ENCODE measurements at regions not wholly inside any gene's neighbourhood (a gene's known extent, or its start where the extent isn't known, plus 50 kb on each side); places are given as distances from the start of the nearest gene placed in this dataset.

GRCh38 chr21:36551321-36551720, 71.4 kb upstream of the CLDN14 start (continued):
- TF ChIP-seq, protein P1, sequence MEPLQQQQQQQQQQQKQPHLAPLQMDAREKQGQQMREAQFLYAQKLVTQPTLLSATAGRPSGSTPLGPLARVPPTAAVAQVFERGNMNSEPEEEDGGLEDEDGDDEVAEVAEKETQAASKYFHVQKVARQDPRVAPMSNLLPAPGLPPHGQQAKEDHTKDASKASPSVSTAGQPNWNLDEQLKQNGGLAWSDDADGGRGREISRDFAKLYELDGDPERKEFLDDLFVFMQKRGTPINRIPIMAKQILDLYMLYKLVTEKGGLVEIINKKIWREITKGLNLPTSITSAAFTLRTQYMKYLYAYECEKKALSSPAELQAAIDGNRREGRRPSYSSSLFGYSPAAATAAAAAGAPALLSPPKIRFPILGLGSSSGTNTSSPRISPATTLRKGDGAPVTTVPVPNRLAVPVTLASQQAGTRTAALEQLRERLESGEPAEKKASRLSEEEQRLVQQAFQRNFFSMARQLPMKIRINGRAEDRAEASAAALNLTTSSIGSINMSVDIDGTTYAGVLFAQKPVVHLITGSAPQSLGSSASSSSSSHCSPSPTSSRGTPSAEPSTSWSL (CRISPR knock-in tag; IDR thresholded peaks at IDR 0.05; ENCODE audit: borderline replicate concordance), result no peak

GRCh38 chr21:36551731-36552433, 72.0 kb upstream of the CLDN14 start:
- ChIA-PET CTCF (ENCODE audit: low intra/inter-chr PET ratio) (no interaction called here), POLR2A (interaction anchor here (0.5 to 1.4 kb wide), 2 partner anchors 13 to 662 kb away, joined by 3 to 4 read pairs; no protein-coding TSS in a partner anchor)
- Histone ChIP-seq H3K36me3 (ENCODE audit: control insufficient read depth, insufficient read depth, low read length) (no peaks in the 10 kb centered on the region), H3K27ac (ENCODE audit: extremely low read depth, low read depth, low read length) (no peak overlapping the region), H3K9me3 (replicated peaks; ENCODE audit: control insufficient read depth, insufficient read depth, low read depth, low read length) (no peaks in the 10 kb centered on the region), H3K79me2 (ENCODE audit: control insufficient read depth, insufficient read depth, low read length) (no peaks in the 10 kb centered on the region), H2AFZ (ENCODE audit: low read depth, low read length) (no peak overlapping the region), H4K20me1 (replicated peaks; ENCODE audit: control insufficient read depth, insufficient read depth, low read length) (no peaks in the 10 kb centered on the region), H3K4me2 (ENCODE audit: insufficient read depth, low read length) (no peak overlapping the region), H3K27me3 (ENCODE audit: control insufficient read depth in 2 of 2, insufficient read depth in 2 of 2, low read length in 2 of 2) (peaks cover 20 to 72% of the 10 kb centered on the region in 2 experiments; a peak in 4 of 5 replicates), H3K9me1 (ENCODE audit: control insufficient read depth, insufficient read depth, low read length) (no peaks in the 10 kb centered on the region), H3K4me3 (no peak overlapping the region), H3K9ac (ENCODE audit: insufficient read depth in 1 of 2, low read depth in 2 of 2, low read length in 2 of 2) (no peak overlapping the region), H3K4me1 (replicated peaks in 1 of 2; ENCODE audit: control insufficient read depth in 2 of 2, insufficient read depth in 2 of 2, low read length in 2 of 2) (no peaks in the 10 kb centered on the region)
- WGBS (ENCODE audit: insufficient coverage, low coverage, missing lambda C conversion rate), result 1% methylated on average over 10 of the region's 10 CpGs
- intact Hi-C loops (cut with micrococcal nuclease) (no loop called here), in situ Hi-C loops (cut with MboI) (no loop called here)
- FAIRE-seq (peak; percentile 32), DNase-seq (ENCODE audit: extremely low read depth in 1 of 4, low spot score in 3 of 4) (no peak), ATAC-seq (no peak)
- no TSS peak for BruUV-seq (replicated peaks)
- TF ChIP-seq POLR2G (IDR thresholded peaks at IDR 0.05; ENCODE audit: low read depth, low read length), result no peak
- TF ChIP-seq ZBTB7A (IDR thresholded peaks at IDR 0.05; ENCODE audit: borderline replicate concordance, control insufficient read depth, low read depth, low read length), result no peak
- TF ChIP-seq, protein P2, sequence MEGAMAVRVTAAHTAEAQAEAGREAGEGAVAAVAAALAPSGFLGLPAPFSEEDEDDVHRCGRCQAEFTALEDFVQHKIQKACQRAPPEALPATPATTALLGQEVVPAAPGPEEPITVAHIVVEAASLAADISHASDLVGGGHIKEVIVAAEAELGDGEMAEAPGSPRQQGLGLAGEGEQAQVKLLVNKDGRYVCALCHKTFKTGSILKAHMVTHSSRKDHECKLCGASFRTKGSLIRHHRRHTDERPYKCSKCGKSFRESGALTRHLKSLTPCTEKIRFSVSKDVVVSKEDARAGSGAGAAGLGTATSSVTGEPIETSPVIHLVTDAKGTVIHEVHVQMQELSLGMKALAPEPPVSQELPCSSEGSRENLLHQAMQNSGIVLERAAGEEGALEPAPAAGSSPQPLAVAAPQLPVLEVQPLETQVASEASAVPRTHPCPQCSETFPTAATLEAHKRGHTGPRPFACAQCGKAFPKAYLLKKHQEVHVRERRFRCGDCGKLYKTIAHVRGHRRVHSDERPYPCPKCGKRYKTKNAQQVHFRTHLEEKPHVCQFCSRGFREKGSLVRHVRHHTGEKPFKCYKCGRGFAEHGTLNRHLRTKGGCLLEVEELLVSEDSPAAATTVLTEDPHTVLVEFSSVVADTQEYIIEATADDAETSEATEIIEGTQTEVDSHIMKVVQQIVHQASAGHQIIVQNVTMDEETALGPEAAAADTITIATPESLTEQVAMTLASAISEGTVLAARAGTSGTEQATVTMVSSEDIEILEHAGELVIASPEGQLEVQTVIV (CRISPR knock-in tag; IDR thresholded peaks at IDR 0.05; ENCODE audit: borderline replicate concordance), result no peak
- TF ChIP-seq PTRF (tag; IDR thresholded peaks at IDR 0.05), result no peak
- TF ChIP-seq ZNF583 (CRISPR knock-in tag; IDR thresholded peaks at IDR 0.05), result no peak
- TF ChIP-seq ZNF282 (CRISPR knock-in tag; IDR thresholded peaks at IDR 0.05), result no peak
- TF ChIP-seq ZFP30 (CRISPR knock-in tag; IDR thresholded peaks at IDR 0.05; ENCODE audit: borderline replicate concordance), result no peak
- no peak for TF ChIP-seq ZKSCAN8 (CRISPR knock-in tag; IDR thresholded peaks at IDR 0.05)
- no peak for TF ChIP-seq TCF7 (IDR thresholded peaks at IDR 0.05; ENCODE audit: borderline replicate concordance)
- TF ChIP-seq SETDB1 (IDR thresholded peaks at IDR 0.05; ENCODE audit: low read length), result no peak
- TF ChIP-seq, protein P3, sequence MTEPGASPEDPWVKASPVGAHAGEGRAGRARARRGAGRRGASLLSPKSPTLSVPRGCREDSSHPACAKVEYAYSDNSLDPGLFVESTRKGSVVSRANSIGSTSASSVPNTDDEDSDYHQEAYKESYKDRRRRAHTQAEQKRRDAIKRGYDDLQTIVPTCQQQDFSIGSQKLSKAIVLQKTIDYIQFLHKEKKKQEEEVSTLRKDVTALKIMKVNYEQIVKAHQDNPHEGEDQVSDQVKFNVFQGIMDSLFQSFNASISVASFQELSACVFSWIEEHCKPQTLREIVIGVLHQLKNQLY (CRISPR knock-in tag; conservative IDR thresholded peaks at IDR 0.05), result no peak
- no peak for TF ChIP-seq POLR2H (tag; IDR thresholded peaks at IDR 0.05; ENCODE audit: low read depth)
- TF ChIP-seq MED1 (CRISPR knock-in tag; IDR thresholded peaks at IDR 0.05; ENCODE audit: borderline replicate concordance), result no peak
- TF ChIP-seq U2AF1 (optimal IDR thresholded peaks at IDR 0.05; ENCODE audit: low read depth, low read length), result no peak
- TF ChIP-seq CAMTA2 (CRISPR knock-in tag; conservative IDR thresholded peaks at IDR 0.05), result no peak
- TF ChIP-seq HMG20B (CRISPR knock-in tag; IDR thresholded peaks at IDR 0.05), result no peak
- TF ChIP-seq YBX1 (IDR thresholded peaks at IDR 0.05), result no peak
